GM18502 (cell line): ENCODE measurements at regions not wholly inside any gene's neighbourhood (a gene's known extent, or its start where the extent isn't known, plus 50 kb on each side); places are given as distances from the start of the nearest gene placed in this dataset.
"Not testable (repeated sequence)": the region's sequence is repeated elsewhere in the genome, so short reads cannot be mapped to it uniquely, and the experiment has no call there.

Source experiments
- ATAC-seq: cut with Tn5 transposase; IDR thresholded peaks from one replicate; pipeline ENCODE4 v1.9.1; 2021; ENCODE audit warnings: mild to moderate bottlenecking; ENCODE audit not compliant: unreplicated experiment, poor library complexity

DNA sequence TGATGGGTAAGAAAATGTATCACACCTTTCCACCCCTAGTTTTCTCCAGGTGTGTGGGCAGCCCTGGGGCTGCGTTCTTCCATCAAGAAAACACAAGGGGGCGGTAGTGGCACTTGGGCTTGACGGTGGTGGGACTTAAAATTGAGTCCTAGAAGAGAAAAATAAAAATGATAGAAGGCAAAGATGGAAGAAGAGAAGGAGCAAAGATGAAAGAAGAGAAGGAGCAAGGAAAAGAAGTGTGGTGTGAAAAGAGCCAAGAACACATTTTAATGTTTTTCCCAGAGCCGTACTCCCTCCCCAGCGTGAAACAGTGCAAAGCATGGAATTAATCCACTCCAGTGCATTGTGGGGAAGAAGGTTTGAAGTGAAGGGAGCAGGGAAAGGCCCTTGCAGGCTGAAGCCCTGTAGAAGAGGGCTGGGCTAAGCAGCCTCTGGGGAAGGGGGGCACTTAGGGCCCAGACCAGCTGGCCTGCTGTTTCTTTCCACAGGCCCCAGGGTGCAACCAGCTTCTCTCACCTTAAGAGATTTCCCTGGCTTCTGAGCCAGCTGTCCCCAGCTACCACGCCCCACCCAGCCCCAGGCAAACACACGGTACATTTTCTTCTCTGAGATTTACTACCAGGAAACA, 256.8 kb downstream of the RNF152 start:
- no peak for ATAC-seq

DNA sequence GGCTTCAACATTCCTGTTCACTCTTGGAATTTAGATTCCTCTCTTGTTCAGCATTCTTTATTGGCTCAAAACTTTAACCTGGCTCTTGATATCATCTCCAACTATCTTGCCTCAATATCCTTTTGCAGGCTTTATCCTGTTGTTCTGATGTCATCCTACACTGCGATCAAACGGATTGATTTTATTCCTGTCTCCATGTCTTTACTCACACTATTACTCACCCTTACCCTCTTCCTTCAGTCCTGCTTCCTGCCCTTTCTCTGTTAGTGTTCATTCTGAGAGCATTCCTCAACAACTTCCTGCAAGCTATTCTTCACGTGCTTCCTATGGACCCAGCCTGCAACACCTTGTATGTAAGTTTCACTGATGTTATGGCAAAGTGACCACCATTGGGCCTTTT, 264.7 kb downstream of the RNF152 start:
- no peak for ATAC-seq

DNA sequence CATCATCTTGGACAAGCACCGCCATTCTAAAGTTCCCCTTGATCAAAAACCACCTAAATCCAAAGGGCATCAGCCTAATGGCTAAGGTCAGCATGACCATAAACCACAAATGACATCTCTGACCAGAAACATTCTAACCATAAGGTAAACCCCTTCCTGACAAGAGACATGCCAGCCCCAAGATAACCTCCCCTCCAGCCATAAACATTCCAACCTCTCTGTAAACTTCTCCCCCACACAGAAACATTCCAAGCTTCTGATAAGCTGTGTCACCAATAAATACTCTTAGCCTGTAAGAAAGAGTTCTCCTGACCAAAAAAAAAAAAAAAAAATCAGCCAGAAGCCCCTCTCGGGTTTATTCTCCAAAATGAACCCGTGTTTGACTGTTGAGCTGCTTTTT, 268.2 kb downstream of the RNF152 start:
- ATAC-seq, result not testable (repeated sequence)

DNA sequence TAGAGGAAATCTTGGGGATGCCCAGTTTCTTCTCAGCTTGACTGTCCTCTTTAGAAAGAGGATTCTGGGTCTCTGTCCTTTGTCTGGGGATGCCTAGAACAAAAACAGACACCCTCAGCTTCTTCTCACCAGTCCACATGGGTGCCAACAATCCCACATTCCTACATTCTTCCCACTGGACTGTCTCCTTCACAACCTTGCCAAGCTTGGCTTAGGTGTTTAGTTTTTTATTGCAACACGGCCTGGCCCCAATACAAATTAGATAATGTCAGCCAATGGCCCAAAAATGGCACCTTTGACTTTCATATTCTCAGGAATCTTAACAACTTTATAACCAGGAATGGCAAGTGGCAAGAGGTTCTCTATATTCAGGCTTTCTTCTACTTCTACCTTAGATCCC, 273.0 kb downstream of the RNF152 start:
- ATAC-seq, result no peak

DNA sequence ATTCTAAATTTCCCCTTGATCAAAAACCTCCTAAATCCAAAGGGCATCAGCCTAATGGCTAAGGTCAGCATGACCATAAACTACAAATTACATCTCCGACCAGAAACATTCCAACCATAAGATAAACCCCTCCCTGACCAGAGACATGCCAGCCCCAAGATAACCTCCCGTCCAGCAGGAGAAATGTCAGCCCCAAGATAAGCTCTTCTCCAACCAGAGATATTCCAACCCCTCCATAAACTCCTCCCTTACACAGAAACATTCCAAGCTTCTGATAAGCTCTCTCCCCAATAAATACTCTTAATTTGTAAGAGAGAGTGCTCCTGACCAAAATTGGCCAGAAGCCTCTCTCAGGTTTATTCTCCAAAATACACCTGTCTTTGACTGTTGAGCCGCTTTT, 274.0 kb downstream of the RNF152 start:
- no peak for ATAC-seq

DNA sequence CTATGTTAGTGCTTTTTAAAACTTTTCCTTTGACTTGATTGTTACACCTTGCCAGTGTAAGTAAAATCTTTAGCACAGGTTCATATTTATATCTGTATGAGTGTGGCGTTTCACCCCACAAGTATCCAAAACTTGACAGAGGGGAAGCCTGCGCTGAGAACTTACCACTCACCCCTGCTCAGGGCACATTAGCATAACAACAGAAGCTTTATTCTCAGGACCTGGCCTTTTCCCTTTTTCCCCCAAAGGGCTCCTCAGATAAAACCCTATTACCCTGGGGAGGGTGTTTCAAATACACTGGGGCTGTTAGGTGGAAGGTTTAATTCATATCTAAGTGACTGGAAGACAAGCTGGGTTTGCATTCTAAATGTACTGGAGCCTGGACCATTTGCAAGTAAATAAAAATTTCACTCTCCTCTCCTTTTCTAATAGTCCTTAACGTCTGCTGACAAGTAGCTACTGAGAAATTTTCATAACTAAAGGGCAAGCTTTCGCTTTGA, 276.6 kb downstream of the RNF152 start:
- ATAC-seq, result no peak

DNA sequence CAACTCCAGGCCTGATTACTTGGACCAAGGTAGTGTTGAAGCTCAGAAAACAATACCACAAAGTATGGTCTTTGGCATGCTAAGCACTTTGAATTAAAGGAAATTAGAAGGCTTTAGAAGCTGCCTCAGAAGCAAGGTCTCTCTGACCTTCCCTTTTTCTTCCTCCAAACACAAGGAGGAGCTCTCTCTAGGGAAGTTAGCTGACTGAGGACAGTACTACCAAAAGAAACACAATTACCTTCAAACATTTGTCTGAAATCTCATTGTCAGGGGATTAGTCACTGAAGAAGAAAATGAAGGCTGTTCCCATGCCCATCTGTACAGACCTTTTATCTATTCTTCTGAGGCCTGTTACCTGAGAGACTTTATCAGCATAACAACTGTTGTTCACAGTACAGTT, 279.3 kb downstream of the CDH20 start:
- ATAC-seq, result no peak

DNA sequence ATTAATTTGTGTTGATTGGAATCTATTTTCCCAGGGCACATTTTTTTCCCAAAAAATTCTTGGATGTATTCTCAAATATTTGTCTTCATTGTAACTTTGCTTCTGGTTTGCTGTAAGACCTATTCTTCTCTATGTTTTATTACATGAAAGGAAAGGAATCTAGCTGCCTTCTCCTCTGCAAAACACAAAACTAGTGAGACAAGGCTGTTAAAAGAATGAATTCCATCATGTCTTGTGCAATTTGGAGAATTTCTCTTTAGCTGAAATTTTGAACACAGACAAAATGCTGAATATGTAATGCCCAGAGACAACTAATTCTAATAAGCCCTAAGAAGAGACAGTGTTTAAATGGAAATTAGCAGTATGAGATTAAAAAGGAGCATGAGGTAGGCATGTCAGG, 275.9 kb downstream of the CDH20 start:
- ATAC-seq, result no peak

DNA sequence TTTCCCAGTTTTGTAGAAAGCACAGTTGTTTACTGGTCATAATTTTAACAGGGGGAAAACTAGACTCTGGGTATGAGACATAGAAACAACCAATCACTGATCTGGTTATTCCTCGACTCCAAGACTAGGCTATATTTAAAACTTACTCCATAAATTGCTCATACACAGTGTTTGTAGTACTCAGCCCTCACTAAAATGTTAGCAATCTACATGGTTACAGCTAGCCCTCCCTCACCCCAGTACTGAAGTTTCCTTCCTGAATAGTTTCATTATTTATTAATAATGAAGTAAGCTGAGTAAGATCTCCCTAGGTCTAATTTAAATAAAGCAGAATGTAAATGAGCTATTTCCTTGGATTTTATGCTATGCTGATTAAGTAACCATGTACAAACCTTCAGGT, 275.1 kb downstream of the CDH20 start:
- no peak for ATAC-seq

DNA sequence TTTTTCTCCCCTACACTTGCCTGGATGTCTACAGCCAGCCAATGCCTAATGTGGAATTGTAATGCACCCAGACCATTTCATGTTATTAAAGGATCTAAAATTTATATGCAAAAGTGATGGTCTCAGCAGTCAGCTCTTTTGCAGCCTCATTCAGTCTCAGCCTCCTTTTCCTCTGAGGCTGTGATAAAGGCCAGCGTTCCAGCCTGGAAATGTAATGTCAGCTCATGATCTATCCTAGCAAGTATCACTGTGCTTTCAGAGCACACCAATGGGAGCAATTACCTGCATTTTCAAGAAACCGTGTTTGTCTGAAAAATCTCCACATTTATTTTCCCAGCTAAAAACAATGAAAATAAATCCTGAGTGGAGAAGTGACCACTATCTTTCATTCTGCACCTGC, 274.6 kb downstream of the CDH20 start:
- no peak for ATAC-seq

DNA sequence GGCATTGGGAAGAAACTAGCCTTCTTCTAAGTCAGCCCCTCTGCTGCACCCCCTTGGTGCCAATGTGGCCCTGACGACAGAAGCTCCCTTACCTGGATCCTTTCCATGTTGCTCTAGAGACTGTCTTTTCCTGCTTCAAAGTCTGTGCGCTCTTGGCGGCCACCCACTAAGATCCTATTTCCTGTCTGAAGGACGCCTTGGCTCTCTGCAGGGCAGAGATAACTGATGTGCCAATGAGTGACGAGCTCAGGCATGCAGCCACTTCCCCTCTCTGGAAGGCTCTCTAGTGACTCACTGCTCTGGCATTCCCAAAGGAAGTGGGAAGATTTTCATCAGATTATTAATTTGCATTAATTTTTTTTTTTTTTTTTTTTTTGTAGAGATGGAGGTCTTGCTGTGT, 273.5 kb downstream of the CDH20 start:
- ATAC-seq, result no peak

DNA sequence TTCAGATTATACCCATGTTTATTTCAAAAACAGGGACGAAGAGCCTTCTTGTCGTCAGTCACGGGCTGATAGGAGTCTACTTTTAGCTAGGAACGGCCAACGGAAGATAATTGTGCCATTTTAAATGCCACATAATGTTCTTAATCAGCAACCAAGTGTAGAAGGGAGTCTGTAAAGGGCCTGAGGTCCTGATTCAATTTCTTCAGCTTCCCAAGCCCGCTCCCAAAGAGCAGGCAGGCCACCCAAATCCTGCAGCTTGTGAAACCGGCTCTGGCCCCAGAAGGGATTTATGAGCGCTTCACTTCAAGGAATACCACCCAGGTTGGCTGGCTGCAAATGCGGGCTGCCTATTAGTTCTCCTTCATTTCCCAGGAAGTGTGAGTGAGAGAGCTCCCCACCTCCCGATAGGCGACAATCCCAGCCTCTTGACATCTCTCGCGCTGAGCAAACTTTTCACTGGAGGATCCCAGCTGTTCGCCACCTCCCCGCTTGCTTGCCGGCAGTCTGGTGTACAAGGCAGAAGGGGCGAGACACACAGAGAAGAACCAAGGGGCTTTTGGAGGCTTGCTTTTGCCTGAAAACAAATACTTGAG, 272.9 kb downstream of the CDH20 start:
- ATAC-seq, result no peak

DNA sequence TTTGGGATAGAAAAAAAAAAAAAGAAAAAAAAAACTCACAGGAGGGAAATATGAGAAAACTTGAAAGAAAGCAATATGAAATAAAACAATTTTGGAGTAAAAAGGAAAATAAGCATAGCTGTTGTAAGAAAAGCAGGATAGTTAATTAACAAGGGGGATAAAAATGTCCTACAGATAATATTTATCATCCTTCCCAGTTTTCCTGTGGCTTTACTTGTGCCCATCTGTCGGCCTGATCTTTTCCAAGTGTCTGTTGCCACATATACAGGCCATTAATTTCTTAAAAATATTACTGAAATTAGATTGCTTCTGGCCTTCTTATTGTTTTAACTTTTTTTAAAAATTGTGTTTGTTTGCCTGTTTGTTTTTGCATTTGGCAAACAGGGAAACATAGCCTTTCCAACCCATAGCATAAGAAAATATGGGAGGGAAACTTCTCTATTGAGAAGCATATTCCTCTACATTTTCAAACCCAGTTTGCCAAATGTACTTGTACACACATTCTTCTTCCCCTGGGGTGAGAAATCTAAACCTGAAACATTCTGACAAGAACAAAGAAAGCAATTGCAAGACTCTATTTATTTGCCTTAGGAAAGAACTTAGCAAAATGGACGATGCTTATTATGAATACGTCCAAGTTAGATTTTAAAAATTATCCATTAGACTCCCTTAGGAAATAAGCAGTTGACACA, 272.3 kb downstream of the CDH20 start:
- ATAC-seq, result no peak
